ENCODE measurements at regions not wholly inside any gene's neighbourhood (a gene's known extent, or its start where the extent isn't known, plus 50 kb on each side); places are given as distances from the start of the nearest gene placed in this dataset.
"Not testable (repeated sequence)": the region's sequence is repeated elsewhere in the genome, so short reads cannot be mapped to it uniquely, and the experiment has no call there.

GRCh38 chr2:66095820-66096345 is 339.0 kb upstream of the MEIS1 start:
- H3K4me3 ChIP-seq (ENCODE audit: low read length) = no peak overlapping the region
- no peak for TF ChIP-seq ZNF274 (IDR thresholded peaks at IDR 0.05; ENCODE audit: low read depth, low read length)

DNA sequence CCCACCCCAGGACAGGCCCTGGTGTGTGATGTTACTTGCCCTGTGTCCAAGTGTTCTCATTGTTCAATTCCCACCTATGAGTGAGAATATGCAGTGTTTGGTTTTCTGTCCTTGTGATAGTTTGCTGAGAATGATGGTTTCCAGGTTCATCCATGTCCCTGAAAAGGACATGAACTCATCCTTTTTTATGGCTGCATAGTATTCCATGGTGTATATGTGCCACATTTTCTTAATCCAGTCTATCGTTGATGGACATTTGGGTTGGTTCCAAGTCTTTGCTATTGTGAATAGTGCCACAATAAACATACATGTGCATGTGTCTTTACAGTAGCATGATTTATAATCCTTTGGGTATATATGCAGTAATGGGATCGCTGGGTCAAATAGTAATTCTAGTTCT is 340.2 kb upstream of the MEIS1 start:
- H3K4me3 ChIP-seq (ENCODE audit: low read length) = not testable (repeated sequence)

DNA sequence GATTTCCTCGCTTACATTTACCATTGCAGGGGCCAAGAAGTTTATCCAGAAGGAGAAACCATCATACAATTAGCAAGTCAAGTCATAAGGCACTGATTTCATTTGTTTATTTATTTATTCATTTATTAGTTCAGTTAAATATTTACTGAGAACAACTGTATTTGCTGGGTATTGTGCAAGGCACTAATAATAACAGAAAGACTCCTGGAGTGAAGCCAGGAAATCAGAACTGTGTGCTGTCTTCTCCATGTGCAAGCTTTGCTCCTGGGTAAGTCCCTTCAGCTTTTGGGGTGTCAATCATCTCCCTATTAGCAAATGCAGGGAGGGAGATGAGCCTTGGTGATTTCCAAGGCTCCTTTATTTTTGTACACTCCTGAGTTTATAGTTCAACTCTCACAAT is 341.6 kb upstream of the MEIS1 start:
- TF ChIP-seq ZNF274 (IDR thresholded peaks at IDR 0.05; ENCODE audit: low read depth, low read length) = no peak
- no peak overlapping the region for H3K4me3 ChIP-seq (ENCODE audit: low read length)

DNA sequence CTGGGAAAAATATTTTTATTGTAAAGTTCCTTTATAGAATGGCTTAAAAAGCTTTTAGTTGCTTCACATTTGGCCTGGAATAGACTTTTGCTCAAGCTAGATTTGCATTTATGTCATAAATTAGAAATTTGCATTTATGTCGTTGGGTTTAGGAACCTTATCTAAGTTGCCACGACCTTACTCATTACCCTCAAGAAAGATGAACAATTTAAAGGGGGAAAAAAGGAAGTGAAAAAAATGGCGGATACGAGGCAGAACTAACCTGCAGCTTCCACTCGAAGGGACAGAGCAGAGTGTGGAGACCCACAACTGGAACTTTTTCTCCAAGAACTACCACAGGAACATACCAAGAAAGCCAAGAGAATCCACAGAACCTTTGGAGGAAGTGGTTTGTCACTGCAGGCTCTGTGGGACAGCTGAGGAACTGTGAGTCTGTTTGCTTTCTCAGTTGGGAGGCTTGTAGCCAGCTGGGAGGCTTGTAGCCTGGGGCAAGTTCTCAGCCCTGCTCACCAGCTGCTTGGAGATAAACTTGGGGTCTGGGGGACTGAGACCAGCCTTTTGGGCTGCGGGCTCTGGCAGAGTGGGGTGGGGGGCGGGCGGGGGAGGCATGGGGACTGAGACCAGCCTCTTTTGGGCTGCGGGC is 349.9 kb upstream of the MEIS1 start:
- no peak overlapping the region for H3K4me3 ChIP-seq (ENCODE audit: low read length)
- TF ChIP-seq ZNF274 (IDR thresholded peaks at IDR 0.05; ENCODE audit: low read depth, low read length) = no peak

- no peak for TF ChIP-seq ZNF274 (IDR thresholded peaks at IDR 0.05; ENCODE audit: low read depth, low read length)
- no peak overlapping the region for H3K4me3 ChIP-seq (ENCODE audit: low read length)
Measured at GRCh38 chr2:66082581-66082980, 352.3 kb upstream of the MEIS1 start.

DNA sequence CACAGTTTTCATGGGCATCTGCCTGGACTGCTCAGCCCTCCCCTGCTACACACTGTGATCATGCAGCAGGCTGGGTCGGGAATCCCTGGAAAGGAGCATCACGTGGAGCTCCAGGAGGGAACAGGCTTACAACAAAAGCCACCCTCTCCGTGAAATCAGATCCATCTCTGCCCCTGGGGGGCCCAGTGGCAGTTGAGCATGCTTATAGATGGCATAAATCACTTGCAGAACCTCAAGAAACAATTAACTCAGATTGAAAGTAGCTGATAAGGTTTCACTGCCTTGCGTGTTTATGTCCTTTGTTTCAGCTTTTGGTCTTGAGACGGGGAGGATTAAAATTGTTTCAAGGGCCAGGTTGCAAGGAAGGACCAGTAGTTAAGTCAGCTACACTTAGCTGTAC is 354.8 kb upstream of the MEIS1 start:
- no peak overlapping the region for H3K4me3 ChIP-seq (ENCODE audit: low read length)
- no peak for TF ChIP-seq ZNF274 (IDR thresholded peaks at IDR 0.05; ENCODE audit: low read depth, low read length)

- no peak overlapping the region for H3K4me3 ChIP-seq (ENCODE audit: low read length)
- no peak for TF ChIP-seq ZNF274 (IDR thresholded peaks at IDR 0.05; ENCODE audit: low read depth, low read length)
Measured at GRCh38 chr2:66073172-66073571, 361.8 kb upstream of the MEIS1 start.

GRCh38 chr2:66070721-66071602 is 364.0 kb upstream of the MEIS1 start:
- TF ChIP-seq ZNF274 (IDR thresholded peaks at IDR 0.05; ENCODE audit: low read depth, low read length) = no peak
- no peak overlapping the region for H3K4me3 ChIP-seq (ENCODE audit: low read length)

DNA sequence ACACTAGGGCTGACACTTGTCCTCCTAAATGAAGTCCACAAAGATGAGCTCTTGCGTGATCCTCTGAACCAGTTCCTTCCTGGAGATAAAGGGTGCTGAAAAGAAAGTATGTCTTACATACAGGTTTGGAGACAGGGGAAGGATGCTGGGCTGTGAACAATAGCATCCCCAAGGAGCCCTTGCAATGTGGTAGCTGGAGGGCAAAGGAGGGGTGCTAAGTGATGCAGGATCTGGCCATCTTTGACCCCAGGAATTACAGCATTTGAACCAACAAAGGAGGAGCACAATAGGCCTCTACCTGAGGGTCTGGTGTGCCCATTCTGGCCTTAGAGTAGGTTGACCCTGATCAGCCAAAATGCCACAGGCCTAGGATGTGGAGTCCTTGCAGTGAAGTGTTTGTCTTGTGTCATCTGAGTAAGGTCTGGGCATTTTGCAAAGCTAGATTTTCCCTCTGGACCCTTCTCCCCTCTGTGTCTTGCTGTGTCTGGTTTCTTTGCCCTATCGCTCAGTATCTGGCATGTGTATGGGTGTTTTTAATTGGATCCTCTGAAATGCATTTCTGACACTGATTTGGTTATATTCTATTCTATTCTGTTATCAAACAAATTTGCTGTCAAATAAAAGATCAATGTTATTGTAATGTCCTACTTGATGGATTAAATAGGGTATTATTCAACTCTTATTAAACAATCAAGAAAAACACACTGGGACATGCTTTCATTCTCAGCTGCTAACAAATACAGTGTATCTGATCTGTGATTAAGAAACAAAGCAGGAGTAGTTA is 364.8 kb upstream of the MEIS1 start:
- TF ChIP-seq ZNF274 (IDR thresholded peaks at IDR 0.05; ENCODE audit: low read depth, low read length) = no peak
- H3K4me3 ChIP-seq (ENCODE audit: low read length) = no peak overlapping the region

DNA sequence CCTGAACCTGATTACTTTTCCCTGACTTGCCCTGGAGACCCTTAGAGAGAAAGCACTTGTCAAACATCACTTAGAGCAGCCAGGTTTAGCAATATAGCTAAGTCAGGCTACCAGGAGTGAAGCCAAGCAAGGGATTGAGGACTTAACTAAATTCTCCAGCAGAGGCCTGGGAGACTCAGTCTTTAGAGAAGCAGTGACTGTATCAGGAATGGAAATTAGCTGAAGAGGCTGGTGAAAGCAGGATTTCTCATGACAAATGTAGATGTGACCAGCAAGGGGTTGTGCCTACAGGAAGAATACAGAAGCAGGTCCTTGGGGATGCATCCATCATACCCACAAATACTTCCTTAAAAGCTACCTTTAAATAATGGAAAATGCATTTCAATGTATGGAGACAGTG is 368.9 kb upstream of the MEIS1 start:
- H3K4me3 ChIP-seq (ENCODE audit: low read length) = no peak overlapping the region
- TF ChIP-seq ZNF274 (IDR thresholded peaks at IDR 0.05; ENCODE audit: low read depth, low read length) = no peak

DNA sequence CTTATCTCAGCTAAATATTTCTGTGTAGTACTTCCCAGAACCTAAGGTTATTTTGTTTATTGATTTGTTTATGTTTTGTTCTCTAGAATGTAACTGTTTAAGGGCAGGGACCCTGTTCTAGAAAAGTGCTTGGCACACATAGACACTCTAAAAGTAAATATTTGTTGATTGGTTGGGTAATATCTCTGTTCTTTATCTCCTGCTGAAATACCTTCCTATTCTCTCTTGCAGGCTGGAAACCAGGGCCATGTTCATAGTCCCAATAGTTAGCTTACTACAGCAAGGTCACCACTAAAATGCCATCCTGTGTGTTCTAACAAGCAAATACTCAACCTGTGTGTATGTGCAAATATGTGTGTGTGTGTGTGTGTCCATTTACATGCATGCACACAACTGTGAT is 375.6 kb upstream of the MEIS1 start:
- H3K4me3 ChIP-seq (ENCODE audit: low read length) = no peak overlapping the region
- no peak for TF ChIP-seq ZNF274 (IDR thresholded peaks at IDR 0.05; ENCODE audit: low read depth, low read length)

DNA sequence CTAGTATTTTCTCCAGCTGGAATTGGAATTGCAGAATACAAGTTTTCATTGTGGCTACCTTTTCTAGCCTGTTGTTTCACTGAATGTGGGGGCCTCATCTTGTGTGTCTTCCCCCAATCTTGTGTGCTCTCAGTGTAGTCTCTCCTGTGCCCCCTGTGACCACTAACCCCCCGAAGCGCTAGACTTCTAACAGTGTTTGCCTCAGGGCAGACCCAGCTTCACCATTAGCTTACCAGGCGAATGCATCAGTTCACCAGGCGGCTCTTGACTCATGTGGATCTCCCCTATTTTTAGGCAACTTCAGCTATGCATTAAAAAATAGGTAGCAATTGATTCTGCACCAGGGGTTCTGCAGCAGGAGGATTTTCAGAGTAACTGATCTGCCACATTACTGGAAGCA is 376.2 kb upstream of the MEIS1 start:
- TF ChIP-seq ZNF274 (IDR thresholded peaks at IDR 0.05; ENCODE audit: low read depth, low read length) = no peak
- no peak overlapping the region for H3K4me3 ChIP-seq (ENCODE audit: low read length)

DNA sequence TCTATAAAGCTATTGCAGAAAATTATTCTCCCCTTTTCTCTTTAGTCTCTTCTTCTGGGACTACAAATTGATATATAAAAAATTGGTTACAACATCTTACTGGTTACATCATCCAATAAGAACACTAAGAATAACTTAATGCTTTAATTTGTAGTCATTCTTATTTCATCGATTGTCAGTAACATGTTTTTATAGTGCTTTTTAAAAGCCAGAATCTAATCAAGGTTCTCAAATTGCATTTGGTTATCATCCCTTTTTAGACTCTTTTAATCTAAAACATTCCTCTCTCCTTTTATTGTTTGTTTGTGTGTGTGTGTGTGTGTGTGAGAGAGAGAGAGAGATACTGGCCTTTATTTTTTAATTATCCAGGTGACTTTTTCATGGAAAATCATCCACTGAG is 377.1 kb upstream of the MEIS1 start:
- H3K4me3 ChIP-seq (ENCODE audit: low read length) = no peak overlapping the region
- no peak for TF ChIP-seq ZNF274 (IDR thresholded peaks at IDR 0.05; ENCODE audit: low read depth, low read length)

DNA sequence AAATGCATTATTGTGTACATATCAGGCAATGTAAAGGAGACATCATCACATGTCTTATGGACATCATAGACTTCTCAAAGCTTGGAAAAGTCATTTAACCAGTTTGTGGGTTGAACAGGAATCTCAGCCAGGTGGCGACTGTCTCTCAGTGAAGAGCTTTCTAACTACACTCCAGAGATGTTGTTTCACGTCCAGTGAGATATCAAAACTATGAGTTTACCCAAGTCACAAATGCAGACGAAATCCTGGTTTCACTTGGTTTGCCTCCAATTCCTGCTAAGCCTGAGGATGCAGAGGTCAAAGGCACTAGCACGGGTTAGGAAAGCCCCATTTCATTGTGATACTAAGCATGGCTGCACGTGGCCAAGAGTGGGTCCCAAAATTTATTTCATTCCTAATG is 384.5 kb upstream of the MEIS1 start:
- H3K4me3 ChIP-seq (ENCODE audit: low read length) = no peak overlapping the region
- no peak for TF ChIP-seq ZNF274 (IDR thresholded peaks at IDR 0.05; ENCODE audit: low read depth, low read length)
